NCI-H1930 (cell line): ENCODE measurements at regions not wholly inside any gene's neighbourhood (a gene's known extent, or its start where the extent isn't known, plus 50 kb on each side); places are given as distances from the start of the nearest gene placed in this dataset.
"Not testable (repeated sequence)": the region's sequence is repeated elsewhere in the genome, so short reads cannot be mapped to it uniquely, and the experiment has no call there.

Experiments used
- DNase-seq, 2 experiments: peaks; one replicate each; lab custom pipeline; 2025; lab: John Stamatoyannopoulos, UW

- peak; percentile 58 to 76 for DNase-seq
These were observed 145.3 kb upstream of the PRSS1 start for GRCh38 chr7:142603870-142604448.

- no peak for DNase-seq
These were observed 146.5 kb upstream of the PRSS1 start for GRCh38 chr7:142602756-142603155.

- no peak for DNase-seq
These were observed 147.1 kb upstream of the PRSS1 start for GRCh38 chr7:142602183-142602582.

- DNase-seq, result no peak
These were observed 151.0 kb upstream of the PRSS1 start for GRCh38 chr7:142598297-142598696.

- no peak for DNase-seq
These were observed 151.7 kb upstream of the PRSS1 start for GRCh38 chr7:142597547-142597946.

- DNase-seq, result no peak
These were observed 153.3 kb upstream of the PRSS1 start for GRCh38 chr7:142595816-142596516.

GRCh38 chr7:142594078-142594477 is 155.2 kb upstream of the PRSS1 start:
- no peak for DNase-seq

GRCh38 chr7:142593106-142593505 is 156.2 kb upstream of the PRSS1 start:
- no peak for DNase-seq

- no peak for DNase-seq
These were observed 156.6 kb upstream of the PRSS1 start for GRCh38 chr7:142592664-142593063.

GRCh38 chr7:142592231-142592630 is 157.0 kb upstream of the PRSS1 start:
- DNase-seq, result no peak

GRCh38 chr7:142590830-142591457 is 158.3 kb upstream of the PRSS1 start:
- DNase-seq, result no peak

- DNase-seq, result no peak
These were observed 159.2 kb upstream of the PRSS1 start for GRCh38 chr7:142590077-142590476.

GRCh38 chr7:142587578-142588191 is 161.6 kb upstream of the PRSS1 start:
- peak in 1 of 2 experiments; percentile 32 for DNase-seq

GRCh38 chr7:142586611-142587010 is 162.7 kb upstream of the PRSS1 start:
- no peak for DNase-seq

GRCh38 chr7:142585425-142585824 is 163.8 kb upstream of the PRSS1 start:
- DNase-seq, result no peak

- no peak for DNase-seq
These were observed 164.5 kb upstream of the PRSS1 start for GRCh38 chr7:142584765-142585164.

- DNase-seq, result no peak
These were observed 165.8 kb upstream of the PRSS1 start for GRCh38 chr7:142583446-142583845.

- DNase-seq, result no peak
These were observed 166.9 kb upstream of the PRSS1 start for GRCh38 chr7:142582351-142582750.

- no peak for DNase-seq
These were observed 167.9 kb upstream of the PRSS1 start for GRCh38 chr7:142581341-142581740.

- DNase-seq, result no peak
These were observed 169.3 kb upstream of the PRSS1 start for GRCh38 chr7:142579946-142580345.

- DNase-seq, result not testable (repeated sequence)
These were observed 173.9 kb upstream of the PRSS1 start for GRCh38 chr7:142575351-142575750.

GRCh38 chr7:142571581-142571980 is 177.7 kb upstream of the PRSS1 start:
- no peak for DNase-seq

- no peak for DNase-seq
These were observed 179.4 kb upstream of the PRSS1 start for GRCh38 chr7:142569851-142570250.
